ENCODE measurements at regions not wholly inside any gene's neighbourhood (a gene's known extent, or its start where the extent isn't known, plus 50 kb on each side); places are given as distances from the start of the nearest gene placed in this dataset.
"Not testable (repeated sequence)": the region's sequence is repeated elsewhere in the genome, so short reads cannot be mapped to it uniquely, and the experiment has no call there.

- no peak for DNase-seq
Observed at GRCh38 chr10:36488579-36488978, 636.8 kb upstream of the ANKRD30A start.

- no peak for DNase-seq
Observed at GRCh38 chr10:36479073-36479472, 646.3 kb upstream of the ANKRD30A start.

- no peak for DNase-seq
Observed at GRCh38 chr10:36476399-36476798, 649.0 kb upstream of the ANKRD30A start.

- DNase-seq: no peak
Observed at GRCh38 chr10:36475746-36476145, 649.7 kb upstream of the ANKRD30A start.

- DNase-seq: no peak
Observed at GRCh38 chr10:36474456-36474855, 650.9 kb upstream of the ANKRD30A start.

- DNase-seq: no peak
Observed at GRCh38 chr10:36473122-36473521, 652.3 kb upstream of the ANKRD30A start.

GRCh38 chr10:36469585-36469984 lies 655.8 kb upstream of the ANKRD30A start:
- DNase-seq: no peak

DNA sequence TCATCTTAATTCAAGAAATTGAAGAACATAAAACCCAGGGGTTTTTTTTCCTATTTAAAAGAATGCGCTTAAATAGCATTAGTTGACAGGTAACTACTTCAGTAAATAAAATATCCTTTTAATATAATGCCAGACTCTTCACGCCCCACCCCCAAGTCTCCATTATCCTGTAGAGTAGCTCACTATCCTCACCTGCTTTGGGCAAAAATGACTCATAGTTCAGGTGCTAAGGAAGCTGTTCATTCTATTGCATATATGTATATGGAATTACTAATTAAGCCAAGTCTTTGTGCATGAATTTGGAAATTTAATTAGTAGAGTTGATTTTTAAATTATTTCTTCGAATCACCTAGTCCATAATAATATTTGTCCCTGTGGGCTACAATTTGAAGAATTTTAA lies 656.8 kb upstream of the ANKRD30A start:
- DNase-seq: no peak

- no peak for DNase-seq
Observed at GRCh38 chr10:36465604-36466379, 659.6 kb upstream of the ANKRD30A start.

GRCh38 chr10:36464291-36464690 lies 661.1 kb upstream of the ANKRD30A start:
- no peak for DNase-seq

DNA sequence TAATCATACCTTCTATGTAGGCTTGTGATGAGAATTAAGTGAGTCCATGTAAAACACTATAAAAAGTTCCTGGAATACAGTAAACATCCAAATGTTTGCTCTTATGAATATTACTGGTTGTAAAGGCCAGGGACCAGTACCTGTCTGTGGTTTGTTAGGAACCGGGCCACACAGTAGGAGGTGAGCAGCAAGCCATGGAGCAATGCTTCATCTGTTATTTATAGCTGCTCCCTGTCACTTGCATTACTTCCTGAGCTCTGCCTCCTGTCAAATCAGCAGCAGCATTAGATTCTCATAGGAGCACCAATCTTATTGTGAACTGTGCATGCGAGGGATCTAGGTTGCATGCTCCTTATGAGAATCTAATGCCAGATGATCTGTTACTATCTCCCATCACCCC lies 662.0 kb upstream of the ANKRD30A start:
- no peak for DNase-seq

DNA sequence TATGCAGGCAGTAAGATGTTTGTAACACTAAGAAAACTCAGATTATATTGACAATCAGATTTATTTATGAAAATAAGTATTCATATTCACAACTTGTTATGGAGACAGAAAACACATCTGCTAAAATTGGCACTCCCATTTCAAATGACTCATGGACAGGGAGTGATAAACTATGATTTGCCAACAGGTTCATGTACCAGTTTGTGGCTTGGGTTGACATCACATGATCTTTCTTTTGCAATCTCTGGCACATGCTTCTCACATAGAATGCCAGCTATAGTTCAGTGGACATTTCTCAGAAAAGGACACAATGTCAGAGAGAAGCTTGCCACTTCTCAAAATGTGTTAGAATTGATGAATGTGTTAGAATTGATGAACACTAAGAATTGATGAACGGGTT lies 663.2 kb upstream of the ANKRD30A start:
- DNase-seq: no peak

DNA sequence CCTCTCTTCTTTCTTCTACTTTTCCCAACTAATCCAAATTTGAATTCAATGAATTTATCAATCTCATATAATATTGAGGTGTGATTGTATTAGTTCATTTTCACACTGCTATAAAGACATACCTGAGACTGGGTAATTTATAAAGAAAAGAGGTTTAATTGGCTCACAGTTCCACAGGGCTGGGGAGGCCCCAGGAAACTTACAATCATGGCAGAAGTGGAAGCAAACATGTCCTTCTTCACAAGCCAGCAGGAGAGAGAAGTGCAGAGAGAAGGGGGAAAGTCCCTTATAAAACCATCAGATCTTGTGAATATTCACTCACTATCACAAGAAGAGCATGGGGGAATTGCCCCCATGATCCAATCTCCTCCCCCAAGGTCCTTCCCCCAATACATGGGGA lies 667.0 kb upstream of the ANKRD30A start:
- DNase-seq: not testable (repeated sequence)

- DNase-seq: no peak
Observed at GRCh38 chr10:36457751-36458150, 667.6 kb upstream of the ANKRD30A start.

DNA sequence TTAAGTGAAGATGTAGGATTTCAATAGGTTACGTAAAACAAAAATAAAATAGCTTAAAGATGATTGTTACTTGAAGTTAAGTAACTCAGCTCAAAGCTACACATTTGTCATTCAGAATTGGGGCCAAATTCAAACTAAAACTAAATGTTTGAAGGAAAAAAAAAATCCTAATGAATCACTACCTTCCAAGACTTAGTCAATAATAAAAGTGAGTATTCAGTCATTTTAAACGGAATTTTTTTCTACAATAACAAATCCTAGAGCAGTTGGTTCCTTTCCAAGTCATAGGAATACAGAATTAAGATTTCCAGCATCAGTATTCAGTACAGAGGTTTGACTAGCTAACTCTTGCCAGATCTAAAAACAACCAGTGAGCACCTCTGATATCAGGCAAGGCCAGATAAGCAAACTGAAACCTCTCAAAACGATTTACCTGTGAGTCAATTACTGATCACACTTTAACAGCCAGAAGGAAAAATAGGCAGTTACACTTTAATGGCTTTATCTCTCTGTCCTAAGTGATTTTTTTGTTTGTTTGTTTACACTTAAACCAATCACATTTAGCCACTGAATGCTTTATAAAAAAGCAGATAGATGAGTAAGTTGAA lies 669.8 kb upstream of the ANKRD30A start:
- DNase-seq: no peak

- no peak for DNase-seq
Observed at GRCh38 chr10:36452851-36453250, 672.5 kb upstream of the ANKRD30A start.

DNA sequence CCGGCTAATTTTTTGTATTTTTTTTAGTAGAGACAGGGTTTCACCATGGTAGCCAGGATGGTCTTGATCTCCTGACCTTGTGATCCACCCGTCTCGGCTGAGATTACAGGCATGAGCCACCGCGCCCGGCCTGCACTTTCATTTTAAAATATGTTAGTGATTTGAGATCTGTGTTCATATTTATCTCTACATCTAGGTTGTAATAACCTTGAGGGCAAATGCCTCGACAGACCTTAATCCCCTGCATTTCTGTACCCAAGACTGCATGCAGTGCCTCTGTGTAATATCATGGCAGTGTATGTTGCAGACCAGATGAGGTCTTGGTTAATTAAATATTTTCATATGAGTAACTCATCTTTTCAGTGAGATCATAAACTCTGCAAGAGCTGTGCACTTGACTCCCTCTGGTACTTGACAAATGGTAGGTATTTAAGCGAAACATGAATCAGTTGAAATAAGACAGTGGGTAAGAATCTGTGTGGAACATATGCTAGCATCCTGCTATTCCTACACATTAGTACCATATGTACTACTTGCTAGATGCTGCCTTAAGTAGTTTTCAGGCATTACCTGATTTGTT lies 673.9 kb upstream of the ANKRD30A start:
- no peak for DNase-seq

GRCh38 chr10:36450380-36450779 lies 675.0 kb upstream of the ANKRD30A start:
- no peak for DNase-seq

DNA sequence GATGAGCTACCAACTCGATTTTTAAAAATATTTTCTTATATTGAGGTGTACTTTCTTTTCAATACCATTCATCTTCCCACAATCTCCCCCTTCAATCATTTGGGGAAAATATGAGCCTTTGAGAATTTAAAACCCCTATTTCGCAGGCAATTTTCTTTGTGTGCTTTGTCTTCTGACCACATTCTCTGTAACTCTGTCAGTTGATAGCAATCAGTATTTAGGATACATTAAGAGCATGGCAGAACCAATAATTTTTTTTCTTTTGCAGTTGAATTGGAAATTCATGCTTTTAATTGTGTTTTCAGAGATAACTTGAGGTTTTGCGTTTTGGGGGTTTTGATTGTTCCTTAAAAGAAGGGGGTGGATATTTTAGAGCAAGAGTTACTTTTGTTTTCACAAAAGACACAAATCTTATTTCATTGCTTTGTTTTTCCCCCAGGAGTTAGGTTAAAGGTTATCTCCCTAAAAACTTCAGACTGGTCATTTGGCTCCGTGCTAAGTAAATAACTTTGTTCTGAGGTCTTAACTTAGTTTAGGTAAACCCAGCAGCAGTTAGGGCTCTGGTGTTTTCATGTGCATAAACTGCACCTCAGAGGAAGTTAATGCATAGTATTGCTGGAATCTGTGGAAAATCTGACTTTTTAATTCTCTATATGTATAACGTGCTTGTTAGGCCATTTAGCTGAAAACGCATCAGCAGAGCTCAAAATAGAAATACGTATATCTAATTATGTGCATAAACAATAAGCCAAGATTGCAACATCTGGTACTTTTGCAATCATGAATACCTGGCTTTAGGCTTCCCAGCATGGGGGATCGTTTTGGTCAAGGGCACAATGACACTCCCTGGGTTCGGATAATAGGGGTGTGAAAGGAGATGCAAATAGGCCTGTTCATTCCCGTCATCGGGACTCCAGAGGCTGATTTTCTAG lies 676.4 kb upstream of the ANKRD30A start:
- DNase-seq: no peak

- no peak for DNase-seq
Observed at GRCh38 chr10:36446881-36447280, 678.5 kb upstream of the ANKRD30A start.

GRCh38 chr10:36443233-36443632 lies 682.2 kb upstream of the ANKRD30A start:
- no peak for DNase-seq

DNA sequence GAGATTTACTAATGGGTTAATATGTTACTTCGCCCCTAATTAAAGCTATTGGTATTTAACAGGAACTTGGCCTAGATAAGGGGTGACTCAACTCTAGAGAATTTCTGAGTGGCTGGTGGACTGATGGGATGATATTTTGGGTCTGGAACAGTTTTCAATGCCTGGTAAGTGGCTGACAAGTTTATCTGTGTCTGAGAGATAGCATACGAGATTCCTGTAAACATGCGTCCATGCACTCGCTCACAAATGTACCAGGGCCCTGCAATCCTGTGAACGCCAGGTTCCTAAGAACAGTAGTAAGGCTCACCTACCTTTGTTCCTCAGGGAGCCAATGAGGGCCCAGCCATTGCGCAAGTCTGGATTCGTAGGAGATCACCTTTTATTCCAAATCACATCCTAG lies 683.8 kb upstream of the ANKRD30A start:
- no peak for DNase-seq

DNA sequence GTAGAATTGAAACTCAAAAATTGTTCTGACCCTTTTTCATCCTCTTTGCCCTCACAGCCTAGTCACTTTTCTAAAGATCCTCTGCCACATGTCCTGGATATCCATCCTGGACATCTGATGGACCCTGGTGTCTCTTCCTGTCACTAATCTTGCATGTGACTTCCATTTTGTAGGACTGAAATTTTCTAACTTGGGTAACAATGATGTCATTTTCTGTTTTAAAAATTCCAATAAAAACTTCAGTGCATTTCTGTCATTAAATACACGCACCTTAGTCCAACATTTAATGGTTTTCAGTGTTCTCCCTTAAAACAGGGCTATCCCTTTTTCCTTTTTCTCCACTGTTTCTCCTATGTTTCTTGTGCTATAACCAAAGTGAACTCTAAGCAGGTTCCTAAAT lies 684.9 kb upstream of the ANKRD30A start:
- DNase-seq: no peak

Measured in activated CD4-positive, alpha-beta T cell treated with anti-CD3 and anti-CD28 coated beads, Interleukin-2, amount 50 U/mL, for 1 hour (primary cell).